ENCODE measurements at regions not wholly inside any gene's neighbourhood (a gene's known extent, or its start where the extent isn't known, plus 50 kb on each side); places are given as distances from the start of the nearest gene placed in this dataset.

GRCh38 chr5:58401701-58402100 is 58.2 kb downstream of the PLK2 start (continued):
- TF ChIP-seq CHD7 (IDR thresholded peaks at IDR 0.05; ENCODE audit: insufficient replicate concordance, low read length) (no peak), ZNF274 (IDR thresholded peaks at IDR 0.05; ENCODE audit: borderline replicate concordance, extremely low read depth, low read length) (no peak), GTF2F1 (IDR thresholded peaks at IDR 0.05; ENCODE audit: borderline replicate concordance, low read depth, low read length) (no peak), POLR2A (IDR thresholded peaks at IDR 0.05; ENCODE audit: control extremely low read depth in 1 of 2, low read depth in 2 of 2, low read length in 2 of 2) (no peak), CTBP2 (IDR thresholded peaks at IDR 0.05; ENCODE audit: borderline replicate concordance, insufficient read depth, insufficient read length, low read length) (no peak), MAX (IDR thresholded peaks at IDR 0.05) (no peak), TAF7 (optimal IDR thresholded peaks at IDR 0.05; ENCODE audit: borderline replicate concordance, low read depth, low read length) (no peak)

All from H1 (cell line).